Hepatocyte (in vitro differentiated cells): ENCODE measurements at regions not wholly inside any gene's neighbourhood (a gene's known extent, or its start where the extent isn't known, plus 50 kb on each side); places are given as distances from the start of the nearest gene placed in this dataset.
"Not testable (repeated sequence)": the region's sequence is repeated elsewhere in the genome, so short reads cannot be mapped to it uniquely, and the experiment has no call there.

Experiments
- EZH2 ChIP-seq: fragments of 200-600 bp; sonication (generic); IDR thresholded peaks from 2 replicates; pipeline ENCODE4 v1.6.1; 2016; ENCODE audit warnings: antibody characterized with exemption, mild to moderate bottlenecking, borderline replicate concordance
- EZH2phosphoT487 ChIP-seq: fragments of 200-600 bp; sonication (generic); IDR thresholded peaks from one replicate; pipeline ENCODE4 v1.6.1; 2018; ENCODE audit warnings: antibody characterized with exemption, mild to moderate bottlenecking, low read depth, moderate library complexity; ENCODE audit not compliant: unreplicated experiment, severe bottlenecking
- TF ChIP-seq, protein P1 (sequence below): fragments of 200-600 bp; sonication (generic); IDR thresholded peaks from 2 replicates; pipeline ENCODE4 v1.5.1; 2016; ENCODE audit warnings: antibody characterized with exemption, mild to moderate bottlenecking; ENCODE audit not compliant: poor library complexity

GRCh38 chr2:110314472-110314871 is 102.1 kb upstream of the MTLN start:
- TF ChIP-seq EZH2, EZH2phosphoT487: not testable (repeated sequence)
- TF ChIP-seq, protein P1, sequence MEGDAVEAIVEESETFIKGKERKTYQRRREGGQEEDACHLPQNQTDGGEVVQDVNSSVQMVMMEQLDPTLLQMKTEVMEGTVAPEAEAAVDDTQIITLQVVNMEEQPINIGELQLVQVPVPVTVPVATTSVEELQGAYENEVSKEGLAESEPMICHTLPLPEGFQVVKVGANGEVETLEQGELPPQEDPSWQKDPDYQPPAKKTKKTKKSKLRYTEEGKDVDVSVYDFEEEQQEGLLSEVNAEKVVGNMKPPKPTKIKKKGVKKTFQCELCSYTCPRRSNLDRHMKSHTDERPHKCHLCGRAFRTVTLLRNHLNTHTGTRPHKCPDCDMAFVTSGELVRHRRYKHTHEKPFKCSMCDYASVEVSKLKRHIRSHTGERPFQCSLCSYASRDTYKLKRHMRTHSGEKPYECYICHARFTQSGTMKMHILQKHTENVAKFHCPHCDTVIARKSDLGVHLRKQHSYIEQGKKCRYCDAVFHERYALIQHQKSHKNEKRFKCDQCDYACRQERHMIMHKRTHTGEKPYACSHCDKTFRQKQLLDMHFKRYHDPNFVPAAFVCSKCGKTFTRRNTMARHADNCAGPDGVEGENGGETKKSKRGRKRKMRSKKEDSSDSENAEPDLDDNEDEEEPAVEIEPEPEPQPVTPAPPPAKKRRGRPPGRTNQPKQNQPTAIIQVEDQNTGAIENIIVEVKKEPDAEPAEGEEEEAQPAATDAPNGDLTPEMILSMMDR, result not testable (repeated sequence)
